Esophagus muscularis mucosa (tissue), 4 donors: ENCODE measurements at regions not wholly inside any gene's neighbourhood (a gene's known extent, or its start where the extent isn't known, plus 50 kb on each side); places are given as distances from the start of the nearest gene placed in this dataset.
A peak's percentile ranks its signal among the peaks of the same experiment; 100 is the strongest.

ENCODE experiments used
- DNase-seq: peaks from one replicate; pipeline ENCODE4 v3.0.0-alpha.2; 2017; ENCODE audit errors: extremely low spot score
- H3K27ac ChIP-seq, 4 donors: fragments of 200-600 bp; sonication (generic); replicated peaks in 1 of 4; 1 replicate in 3 of 4; 2 replicates in 1 of 4; pipeline ENCODE4 v1.5.1; 2016 to 2019; ENCODE audit warnings: mild to moderate bottlenecking in 1 of 4
- H3K27me3 ChIP-seq, 4 donors: fragments of 200-600 bp; sonication (generic); one replicate each; pipeline versions ENCODE4 v1.5.1 to v1.6.0; 2016 to 2019
- H3K36me3 ChIP-seq, 4 donors: fragments of 200-600 bp; sonication (generic); one replicate each; pipeline ENCODE4 v1.5.1; 2016 to 2019
- H3K4me1 ChIP-seq, 4 donors: fragments of 200-600 bp; sonication (generic); one replicate each; pipeline ENCODE4 v1.5.1; 2016 to 2019
- H3K4me3 ChIP-seq, 4 donors: fragments of 200-600 bp; sonication (generic); 1 replicate in 2 of 4; 2 replicates in 2 of 4; pipeline ENCODE4 v1.5.1; 2016 to 2019; ENCODE audit warnings: mild to moderate bottlenecking in 4 of 4, moderate library complexity in 1 of 4
- H3K9me3 ChIP-seq, 4 donors: fragments of 200-600 bp; sonication (generic); 1 replicate in 3 of 4; 2 replicates in 1 of 4; pipeline ENCODE4 v1.5.1; 2016 to 2019
- CTCF ChIP-seq, 3 experiments: fragments of 200-600 bp in 2 of 3; fragments of 450-650 bp in 1 of 3; sonication (generic) in 2 of 3; IDR thresholded peaks; one replicate each; pipeline ENCODE4 v1.5.1; 2017 to 2019; ENCODE audit warnings: antibody characterized with exemption in 3 of 3, mild to moderate bottlenecking in 2 of 3, moderate library complexity in 1 of 3
- EP300 ChIP-seq: sonication (generic); formaldehyde crosslinking; IDR thresholded peaks from one replicate; pipeline ENCODE4 v1.6.1; 2017; ENCODE audit warnings: antibody characterized with exemption
- POLR2A ChIP-seq: fragments of 450-650 bp; IDR thresholded peaks from one replicate; pipeline ENCODE4 v1.6.1; 2017; ENCODE audit warnings: antibody characterized with exemption, moderate library complexity, mild to moderate bottlenecking, low read depth
- POLR2AphosphoS5 ChIP-seq, 2 donors: sonication (generic); formaldehyde crosslinking; IDR thresholded peaks; one replicate each; pipeline ENCODE4 v1.6.1; 2017; ENCODE audit warnings: antibody characterized with exemption in 2 of 2
- WGBS: methylation state at CpG from one replicate; pipeline ENCODE4 v1.1.5; 2018; 5-methylcytosine and 5-hydroxymethylcytosine counted together
- intact Hi-C: fragments of 100-400 bp; cut with DNase I; formaldehyde crosslinking; loops from one replicate; pipeline ENCODE4 v1.15.1; 2023

- 60% methylated on average over 1 of the region's 1 CpG for WGBS
- peaks cover 0 to 16% (median 12%) of the 10 kb centered on the region in 4 donors for H3K4me1 ChIP-seq
- no peak for TF ChIP-seq POLR2A
- TF ChIP-seq POLR2AphosphoS5 (IDR thresholded peaks at IDR 0.05): no peak
- no peak for TF ChIP-seq CTCF (IDR thresholded peaks at IDR 0.05)
- no peak for TF ChIP-seq EP300
- no peak for DNase-seq
- no peaks in the 10 kb centered on the region for H3K27me3 ChIP-seq
- no peak overlapping the region for H3K4me3 ChIP-seq
- peak overlapping the region in 1 of 4 donors; percentile 26 for H3K27ac ChIP-seq
- intact Hi-C loops: no loop called here
- no peaks in the 10 kb centered on the region for H3K9me3 ChIP-seq
- H3K36me3 ChIP-seq: no peaks in the 10 kb centered on the region
Measured at GRCh38 chr4:125382995-125383394, 68.2 kb downstream of the FAT4 start.

GRCh38 chr4:125387770-125388169 is 73.0 kb downstream of the FAT4 start:
- H3K27ac ChIP-seq: peak overlapping the region; percentile 74 to 80 (median 76)
- H3K36me3 ChIP-seq: no peaks in the 10 kb centered on the region
- DNase-seq: no peak
- no peak overlapping the region for H3K4me3 ChIP-seq
- H3K4me1 ChIP-seq: peaks cover 23 to 49% (median 47%) of the 10 kb centered on the region in 4 donors
- H3K27me3 ChIP-seq: no peaks in the 10 kb centered on the region
- TF ChIP-seq EP300: no peak
- no peak for TF ChIP-seq POLR2AphosphoS5 (IDR thresholded peaks at IDR 0.05)
- no peak for TF ChIP-seq CTCF (IDR thresholded peaks at IDR 0.05)
- no peak for TF ChIP-seq POLR2A
- H3K9me3 ChIP-seq: no peaks in the 10 kb centered on the region
- intact Hi-C loops: no loop called here

GRCh38 chr4:125388613-125389012 is 73.9 kb downstream of the FAT4 start:
- no peaks in the 10 kb centered on the region for H3K9me3 ChIP-seq
- DNase-seq: no peak
- H3K4me1 ChIP-seq: peaks cover 26 to 57% (median 52%) of the 10 kb centered on the region in 4 donors
- WGBS: 34% methylated on average over 1 of the region's 1 CpG
- intact Hi-C loops: no loop called here
- peak overlapping the region; percentile 74 to 80 (median 76) for H3K27ac ChIP-seq
- H3K36me3 ChIP-seq: no peaks in the 10 kb centered on the region
- H3K27me3 ChIP-seq: no peaks in the 10 kb centered on the region
- no peak overlapping the region for H3K4me3 ChIP-seq
- TF ChIP-seq POLR2A: no peak

GRCh38 chr4:125389713-125390112 is 75.0 kb downstream of the FAT4 start:
- Histone ChIP-seq H3K4me3 (peak overlapping the region in 3 of 4 donors; percentile 2 to 15 (median 15)), H3K27me3 (no peaks in the 10 kb centered on the region), H3K4me1 (peaks cover 26 to 66% (median 61%) of the 10 kb centered on the region in 4 donors), H3K9me3 (no peaks in the 10 kb centered on the region), H3K27ac (peak overlapping the region; percentile 74 to 80 (median 76)), H3K36me3 (no peaks in the 10 kb centered on the region)
- intact Hi-C loops: loop anchor here (10.0 kb wide), 1 partner anchor 75 kb away; the partner anchor contains the start of gene FAT4
- DNase-seq: no peak
- peak in 1 of 2 donors; percentile 64 for TF ChIP-seq POLR2AphosphoS5 (IDR thresholded peaks at IDR 0.05)
- no peak for TF ChIP-seq EP300
- WGBS: 15% methylated on average over 3 of the region's 3 CpGs

GRCh38 chr4:125390126-125390525 is 75.4 kb downstream of the FAT4 start:
- peaks cover 26 to 70% (median 63%) of the 10 kb centered on the region in 4 donors for H3K4me1 ChIP-seq
- H3K9me3 ChIP-seq: no peaks in the 10 kb centered on the region
- whole genome bisulfite sequencing: 38% methylated on average over 4 of the region's 4 CpGs
- no peaks in the 10 kb centered on the region for H3K36me3 ChIP-seq
- H3K27me3 ChIP-seq: no peaks in the 10 kb centered on the region
- TF ChIP-seq POLR2AphosphoS5 (IDR thresholded peaks at IDR 0.05) (peak; percentile 31 to 48), POLR2A (no peak), EP300 (no peak), CTCF (IDR thresholded peaks at IDR 0.05) (no peak)
- intact Hi-C loops: loop anchor here (10.0 kb wide), 1 partner anchor 75 kb away; the partner anchor contains the start of gene FAT4
- H3K4me3 ChIP-seq: peak overlapping the region in 3 of 4 donors; percentile 2 to 15 (median 15)
- DNase-seq: no peak
- peak overlapping the region; percentile 74 to 80 (median 76) for H3K27ac ChIP-seq

GRCh38 chr4:125390727-125391126 is 76.0 kb downstream of the FAT4 start:
- peak overlapping the region; percentile 74 to 80 (median 76) for H3K27ac ChIP-seq
- intact Hi-C loops: loop anchor here (10.0 kb wide), 1 partner anchor 76 kb away; the partner anchor contains the start of gene FAT4

More at GRCh38 chr4:125390727-125391126, 76.0 kb downstream of the FAT4 start:
- DNase-seq: no peak
- Histone ChIP-seq H3K9me3 (no peaks in the 10 kb centered on the region), H3K27me3 (no peaks in the 10 kb centered on the region), H3K4me3 (no peak overlapping the region), H3K4me1 (peaks cover 26 to 71% (median 65%) of the 10 kb centered on the region in 4 donors), H3K36me3 (no peaks in the 10 kb centered on the region)
- TF ChIP-seq CTCF (IDR thresholded peaks at IDR 0.05): no peak
- no peak for TF ChIP-seq POLR2A
- no peak for TF ChIP-seq POLR2AphosphoS5 (IDR thresholded peaks at IDR 0.05)
- TF ChIP-seq EP300: no peak
